ENCODE measurements at regions not wholly inside any gene's neighbourhood (a gene's known extent, or its start where the extent isn't known, plus 50 kb on each side); places are given as distances from the start of the nearest gene placed in this dataset.
A peak's percentile ranks its signal among the peaks of the same experiment; 100 is the strongest.
"Not testable (repeated sequence)": the region's sequence is repeated elsewhere in the genome, so short reads cannot be mapped to it uniquely, and the experiment has no call there.

- Mint-ChIP-seq H3K4me3 (no peak overlapping the region), H3K27ac (no peak overlapping the region), H3K36me3 (ENCODE audit: low read depth) (peaks cover 3% of the 10 kb centered on the region)
Measured at GRCh38 chr20:43831481-43832065, 83.1 kb upstream of the TOX2 start.

GRCh38 chr20:43830883-43831282 lies 83.8 kb upstream of the TOX2 start:
- no peak for DNase-seq (ENCODE audit: low spot score)
- Mint-ChIP-seq H3K27ac (no peak overlapping the region), H3K9me3 (peaks cover 9% of the 10 kb centered on the region), H3K4me1 (ENCODE audit: low read depth) (no peaks in the 10 kb centered on the region), H3K36me3 (ENCODE audit: low read depth) (peaks cover 3% of the 10 kb centered on the region), H3K4me3 (no peak overlapping the region), H3K27me3 (ENCODE audit: low read depth) (peaks cover 11% of the 10 kb centered on the region)

More at GRCh38 chr20:43831481-43832065, 83.1 kb upstream of the TOX2 start:
- no peak for DNase-seq (ENCODE audit: low spot score)
- H3K9me3 Mint-ChIP-seq = peaks cover 9% of the 10 kb centered on the region
- H3K4me1 Mint-ChIP-seq (ENCODE audit: low read depth) = no peaks in the 10 kb centered on the region
- H3K27me3 Mint-ChIP-seq (ENCODE audit: low read depth) = peaks cover 11% of the 10 kb centered on the region

- Mint-ChIP-seq H3K9me3 (peaks cover 9% of the 10 kb centered on the region), H3K36me3 (ENCODE audit: low read depth) (peaks cover 3% of the 10 kb centered on the region), H3K4me1 (ENCODE audit: low read depth) (peaks cover 3% of the 10 kb centered on the region), H3K4me3 (no peak overlapping the region), H3K27ac (no peak overlapping the region), H3K27me3 (ENCODE audit: low read depth) (peaks cover 11% of the 10 kb centered on the region)
- no peak for DNase-seq (ENCODE audit: low spot score)
Measured at GRCh38 chr20:43829951-43830690, 84.5 kb upstream of the TOX2 start.

- Mint-ChIP-seq H3K27ac (no peak overlapping the region), H3K9me3 (peaks cover 9% of the 10 kb centered on the region)
Measured at GRCh38 chr20:43827940-43828562, 86.6 kb upstream of the TOX2 start.

GRCh38 chr20:43826943-43827342 lies 87.7 kb upstream of the TOX2 start:
- not testable (repeated sequence) for H3K9me3 Mint-ChIP-seq; H3K36me3 Mint-ChIP-seq (ENCODE audit: low read depth); H3K27me3 Mint-ChIP-seq (ENCODE audit: low read depth); H3K4me1 Mint-ChIP-seq (ENCODE audit: low read depth); H3K27ac Mint-ChIP-seq; DNase-seq (ENCODE audit: low spot score); H3K4me3 Mint-ChIP-seq

More at GRCh38 chr20:43827940-43828562, 86.6 kb upstream of the TOX2 start:
- Mint-ChIP-seq H3K27me3 (ENCODE audit: low read depth) (peaks cover 11% of the 10 kb centered on the region), H3K4me1 (ENCODE audit: low read depth) (peaks cover 10% of the 10 kb centered on the region), H3K4me3 (no peak overlapping the region), H3K36me3 (ENCODE audit: low read depth) (peaks cover 3% of the 10 kb centered on the region)
- no peak for DNase-seq (ENCODE audit: low spot score)

- peaks cover 1% of the 10 kb centered on the region for H3K9me3 Mint-ChIP-seq
- H3K36me3 Mint-ChIP-seq (ENCODE audit: low read depth) = peaks cover 2% of the 10 kb centered on the region
- DNase-seq (ENCODE audit: low spot score) = no peak
- H3K27me3 Mint-ChIP-seq (ENCODE audit: low read depth) = peaks cover 3% of the 10 kb centered on the region
- peaks cover 10% of the 10 kb centered on the region for H3K4me1 Mint-ChIP-seq (ENCODE audit: low read depth)
- no peak overlapping the region for H3K27ac Mint-ChIP-seq
- H3K4me3 Mint-ChIP-seq = no peak overlapping the region
Measured at GRCh38 chr20:43825581-43825980, 89.1 kb upstream of the TOX2 start.

- Mint-ChIP-seq H3K36me3 (ENCODE audit: low read depth) (peaks cover 1% of the 10 kb centered on the region), H3K4me3 (no peak overlapping the region), H3K4me1 (ENCODE audit: low read depth) (peaks cover 10% of the 10 kb centered on the region), H3K9me3 (no peaks in the 10 kb centered on the region), H3K27ac (no peak overlapping the region), H3K27me3 (ENCODE audit: low read depth) (peaks cover 3% of the 10 kb centered on the region)
- no peak for DNase-seq (ENCODE audit: low spot score)
Measured at GRCh38 chr20:43825051-43825402, 89.6 kb upstream of the TOX2 start.

- peaks cover 3% of the 10 kb centered on the region for H3K27me3 Mint-ChIP-seq (ENCODE audit: low read depth)
- no peak overlapping the region for H3K27ac Mint-ChIP-seq
- H3K9me3 Mint-ChIP-seq = no peaks in the 10 kb centered on the region
- H3K4me3 Mint-ChIP-seq = no peak overlapping the region
- DNase-seq (ENCODE audit: low spot score) = no peak
- H3K4me1 Mint-ChIP-seq (ENCODE audit: low read depth) = peaks cover 10% of the 10 kb centered on the region
- peaks cover 1% of the 10 kb centered on the region for H3K36me3 Mint-ChIP-seq (ENCODE audit: low read depth)
Measured at GRCh38 chr20:43824309-43825050, 90.2 kb upstream of the TOX2 start.

- Mint-ChIP-seq H3K27me3 (ENCODE audit: low read depth) (no peaks in the 10 kb centered on the region), H3K9me3 (no peaks in the 10 kb centered on the region), H3K4me3 (no peak overlapping the region), H3K36me3 (ENCODE audit: low read depth) (peaks cover 1% of the 10 kb centered on the region), H3K27ac (peak overlapping the region; percentile 53), H3K4me1 (ENCODE audit: low read depth) (peaks cover 10% of the 10 kb centered on the region)
- no peak for DNase-seq (ENCODE audit: low spot score)
Measured at GRCh38 chr20:43821795-43822194, 92.9 kb upstream of the TOX2 start.

- no peak for DNase-seq (ENCODE audit: low spot score)
- Mint-ChIP-seq H3K9me3 (no peaks in the 10 kb centered on the region), H3K36me3 (ENCODE audit: low read depth) (peaks cover 1% of the 10 kb centered on the region)
Measured at GRCh38 chr20:43820731-43821330, 93.8 kb upstream of the TOX2 start.

GRCh38 chr20:43812216-43812615 lies 85.4 kb upstream of the GTSF1L start:
- Mint-ChIP-seq H3K4me1 (ENCODE audit: low read depth) (no peaks in the 10 kb centered on the region), H3K27ac (no peak overlapping the region), H3K36me3 (ENCODE audit: low read depth) (peaks cover 13% of the 10 kb centered on the region), H3K9me3 (peaks cover 50% of the 10 kb centered on the region), H3K4me3 (no peak overlapping the region), H3K27me3 (ENCODE audit: low read depth) (no peaks in the 10 kb centered on the region)
- no peak for DNase-seq (ENCODE audit: low spot score)

More at GRCh38 chr20:43820731-43821330, 93.8 kb upstream of the TOX2 start:
- H3K4me1 Mint-ChIP-seq (ENCODE audit: low read depth) = peaks cover 10% of the 10 kb centered on the region
- no peak overlapping the region for H3K4me3 Mint-ChIP-seq
- no peak overlapping the region for H3K27ac Mint-ChIP-seq
- H3K27me3 Mint-ChIP-seq (ENCODE audit: low read depth) = no peaks in the 10 kb centered on the region

- no peak overlapping the region for H3K4me3 Mint-ChIP-seq
- peaks cover 69% of the 10 kb centered on the region for H3K9me3 Mint-ChIP-seq
- no peak overlapping the region for H3K27ac Mint-ChIP-seq
- no peaks in the 10 kb centered on the region for H3K27me3 Mint-ChIP-seq (ENCODE audit: low read depth)
- H3K4me1 Mint-ChIP-seq (ENCODE audit: low read depth) = no peaks in the 10 kb centered on the region
- no peak for DNase-seq (ENCODE audit: low spot score)
- peaks cover 18% of the 10 kb centered on the region for H3K36me3 Mint-ChIP-seq (ENCODE audit: low read depth)
Measured at GRCh38 chr20:43809206-43809819, 82.5 kb upstream of the GTSF1L start.

- peaks cover 16% of the 10 kb centered on the region for H3K36me3 Mint-ChIP-seq (ENCODE audit: low read depth)
Measured at GRCh38 chr20:43804781-43805180, 78.0 kb upstream of the GTSF1L start.

More at GRCh38 chr20:43804781-43805180, 78.0 kb upstream of the GTSF1L start:
- peaks cover 48% of the 10 kb centered on the region for H3K9me3 Mint-ChIP-seq
- DNase-seq (ENCODE audit: low spot score) = no peak
- H3K27ac Mint-ChIP-seq = no peak overlapping the region
- no peaks in the 10 kb centered on the region for H3K27me3 Mint-ChIP-seq (ENCODE audit: low read depth)
- peaks cover 8% of the 10 kb centered on the region for H3K4me1 Mint-ChIP-seq (ENCODE audit: low read depth)
- no peak overlapping the region for H3K4me3 Mint-ChIP-seq
